Thoracic aorta (tissue), 2 donors: ENCODE measurements at regions not wholly inside any gene's neighbourhood (a gene's known extent, or its start where the extent isn't known, plus 50 kb on each side); places are given as distances from the start of the nearest gene placed in this dataset.
"Not testable (repeated sequence)": the region's sequence is repeated elsewhere in the genome, so short reads cannot be mapped to it uniquely, and the experiment has no call there.

Source experiments
- ATAC-seq: fragments of 150-250 bp; one replicate; pipeline ENCODE4 v1.8.0; 2017; ENCODE audit warnings: low read depth; ENCODE audit not compliant: insufficient number of reproducible peaks, low FRiP score
- DNase-seq: peaks from one replicate; pipeline ENCODE4 v3.0.0-alpha.2; 2020; ENCODE audit warnings: low spot score
- H3K27ac ChIP-seq, 2 donors: fragments of 200-600 bp; sonication (generic); 1 replicate in 1 of 2; 2 replicates in 1 of 2; pipeline ENCODE4 v1.5.1; 2016; ENCODE audit warnings: mild to moderate bottlenecking in 2 of 2, moderate library complexity in 2 of 2
- H3K27me3 ChIP-seq: fragments of 200-600 bp; sonication (generic); replicated peaks from 2 replicates; pipeline ENCODE4 v1.6.0; 2016; ENCODE audit warnings: mild to moderate bottlenecking; ENCODE audit not compliant: insufficient read depth
- H3K36me3 ChIP-seq: fragments of 200-600 bp; sonication (generic); one replicate; pipeline ENCODE4 v1.5.1; 2016
- H3K4me1 ChIP-seq, 2 donors: fragments of 200-600 bp; sonication (generic); 1 replicate in 1 of 2; 2 replicates in 1 of 2; pipeline versions ENCODE4 v1.5.1 to v1.6.0; 2016; ENCODE audit warnings: low read depth in 2 of 2, mild to moderate bottlenecking in 1 of 2; ENCODE audit not compliant: control insufficient read depth in 1 of 2
- H3K4me3 ChIP-seq: fragments of 200-600 bp; sonication (generic); 2 replicates; pipeline ENCODE4 v1.5.1; 2016; ENCODE audit warnings: mild to moderate bottlenecking
- H3K9me3 ChIP-seq: fragments of 200-600 bp; sonication (generic); 2 replicates; pipeline ENCODE4 v1.5.1; 2016
- CTCF ChIP-seq: fragments of 200-600 bp; sonication (generic); IDR thresholded peaks from one replicate; pipeline ENCODE4 v1.5.1; 2019; ENCODE audit warnings: antibody characterized with exemption

DNA sequence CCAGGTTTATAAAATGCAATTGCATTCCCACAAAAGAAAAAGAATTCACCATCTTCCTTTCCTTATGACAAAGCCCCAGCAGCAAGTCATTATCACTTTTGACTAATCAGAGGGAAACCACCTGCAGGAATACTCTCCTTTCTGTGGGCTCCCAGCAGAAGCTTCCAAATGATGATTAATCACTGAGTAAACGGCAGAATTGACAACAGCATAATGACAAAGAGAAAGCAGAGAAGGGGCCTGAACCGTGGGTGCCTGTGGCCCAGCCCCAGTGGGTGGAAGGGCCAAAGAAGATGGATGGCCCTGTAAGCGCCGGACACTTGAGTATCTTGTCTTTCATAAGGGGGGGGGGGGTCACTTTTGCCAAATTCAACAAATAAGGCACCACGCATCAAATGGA, 152.4 kb upstream of the NRBF2 start:
- H3K36me3 ChIP-seq: no peaks in the 10 kb centered on the region
- no peaks in the 10 kb centered on the region for H3K9me3 ChIP-seq
- no peak for DNase-seq
- H3K27ac ChIP-seq: no peak overlapping the region
- no peaks in the 10 kb centered on the region for H3K27me3 ChIP-seq
- no peak for ATAC-seq
- no peak for TF ChIP-seq CTCF
- no peak overlapping the region for H3K4me3 ChIP-seq
- H3K4me1 ChIP-seq: no peaks in the 10 kb centered on the region

GRCh38 chr10:62979921-62980320, 153.2 kb upstream of the NRBF2 start:
- Histone ChIP-seq H3K27ac (no peak overlapping the region), H3K27me3 (no peaks in the 10 kb centered on the region), H3K36me3 (no peaks in the 10 kb centered on the region), H3K4me3 (no peak overlapping the region), H3K9me3 (no peaks in the 10 kb centered on the region), H3K4me1 (no peaks in the 10 kb centered on the region)
- TF ChIP-seq CTCF: no peak
- no peak for ATAC-seq
- DNase-seq: no peak

- Histone ChIP-seq H3K36me3 (no peaks in the 10 kb centered on the region), H3K27me3 (no peaks in the 10 kb centered on the region), H3K9me3 (no peaks in the 10 kb centered on the region), H3K27ac (no peak overlapping the region), H3K4me1 (no peaks in the 10 kb centered on the region), H3K4me3 (no peak overlapping the region)
- ATAC-seq (no peak), DNase-seq (no peak)
- TF ChIP-seq CTCF: no peak
These were observed 154.6 kb upstream of the NRBF2 start for GRCh38 chr10:62978482-62978881.

DNA sequence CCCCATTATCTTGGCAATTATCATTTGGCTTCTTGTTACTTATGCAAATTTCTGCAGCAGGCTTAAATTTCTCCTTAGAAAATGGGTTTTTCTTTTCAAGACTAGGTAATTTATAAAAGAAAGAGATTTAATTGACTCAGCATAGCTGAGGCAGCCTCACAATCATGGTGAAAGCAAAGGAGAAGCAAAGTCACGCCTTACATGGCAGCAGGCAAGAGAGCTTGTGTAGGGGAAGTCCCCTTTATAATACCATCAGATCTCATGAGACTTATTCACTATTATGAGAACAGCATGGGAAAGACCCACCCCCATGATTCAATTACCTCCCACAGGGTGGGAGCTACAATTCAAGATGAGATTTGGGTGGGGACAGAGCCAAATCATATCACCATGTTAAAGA, 158.3 kb upstream of the NRBF2 start:
- ATAC-seq, DNase-seq: not testable (repeated sequence)

GRCh38 chr10:62972103-62972502, 155.9 kb upstream of the EGR2 start:
- TF ChIP-seq CTCF: no peak
- H3K27ac ChIP-seq: no peak overlapping the region
- H3K27me3 ChIP-seq: no peaks in the 10 kb centered on the region
- H3K4me1 ChIP-seq: no peaks in the 10 kb centered on the region
- no peak overlapping the region for H3K4me3 ChIP-seq
- ATAC-seq: no peak
- H3K36me3 ChIP-seq: no peaks in the 10 kb centered on the region
- no peak for DNase-seq
- no peaks in the 10 kb centered on the region for H3K9me3 ChIP-seq

More for the DNA sequence above, 158.3 kb upstream of the NRBF2 start:
- not testable (repeated sequence) for H3K27ac ChIP-seq, H3K4me1 ChIP-seq, H3K36me3 ChIP-seq, H3K4me3 ChIP-seq, H3K9me3 ChIP-seq, H3K27me3 ChIP-seq

DNA sequence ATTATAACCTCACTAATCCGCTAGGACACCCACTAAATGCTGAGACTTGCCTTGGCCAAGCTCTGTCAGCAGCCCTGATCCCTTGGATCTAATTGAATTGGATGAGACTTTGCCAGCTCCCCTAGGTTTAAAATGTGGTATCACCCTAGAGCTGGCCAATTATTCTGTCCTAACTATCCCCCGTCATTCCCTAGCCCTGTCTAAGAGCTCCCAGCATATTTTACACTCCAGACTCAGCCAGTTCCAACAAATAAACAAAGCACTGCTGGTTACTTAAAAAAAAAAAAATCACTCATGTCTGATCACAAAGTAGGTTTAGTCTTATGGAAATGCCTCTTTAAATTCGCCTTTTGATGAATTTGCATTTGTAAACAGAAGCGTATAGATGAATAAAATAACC, 147.9 kb upstream of the EGR2 start:
- Histone ChIP-seq H3K27ac (no peak overlapping the region), H3K4me1 (no peaks in the 10 kb centered on the region), H3K27me3 (no peaks in the 10 kb centered on the region), H3K9me3 (no peaks in the 10 kb centered on the region), H3K4me3 (no peak overlapping the region), H3K36me3 (no peaks in the 10 kb centered on the region)
- DNase-seq: no peak
- no peak for ATAC-seq
- TF ChIP-seq CTCF: no peak
